ENCODE measurements at regions not wholly inside any gene's neighbourhood (a gene's known extent, or its start where the extent isn't known, plus 50 kb on each side); places are given as distances from the start of the nearest gene placed in this dataset.
"Not testable (repeated sequence)": the region's sequence is repeated elsewhere in the genome, so short reads cannot be mapped to it uniquely, and the experiment has no call there.

DNA sequence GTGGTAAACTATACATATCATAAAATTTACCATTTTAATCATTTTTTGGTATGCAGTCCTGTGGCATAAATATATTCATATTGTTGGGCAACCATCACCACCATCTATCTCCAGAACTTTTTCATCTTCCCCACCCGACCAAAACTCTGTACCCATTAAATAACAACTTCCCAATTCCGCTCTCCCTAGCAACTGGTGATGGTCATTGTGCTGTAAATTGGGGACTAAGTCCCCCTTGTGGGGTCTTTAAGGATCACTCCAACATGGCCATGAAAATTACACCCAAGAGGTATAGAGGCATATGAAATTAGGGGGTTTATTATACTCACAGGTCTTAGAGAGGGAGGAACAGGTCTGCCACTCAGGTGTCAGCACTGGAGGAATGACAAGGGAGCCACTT, 57.4 kb upstream of the NKD1 start:
- DNase-seq (ENCODE audit: low spot score): no peak
- intact Hi-C loops (cut with DNase I): no loop called here
- Histone ChIP-seq H3K4me1 (replicated peaks) (no peaks in the 10 kb centered on the region), H3K36me3 (no peaks in the 10 kb centered on the region), H3K27ac (no peak overlapping the region), H3K27me3 (replicated peaks; ENCODE audit: insufficient read depth) (no peaks in the 10 kb centered on the region), H3K4me3 (no peak overlapping the region), H3K9me3 (no peaks in the 10 kb centered on the region)
- 98% methylated on average over 2 of the region's 2 CpGs for WGBS
- TF ChIP-seq, protein P1, sequence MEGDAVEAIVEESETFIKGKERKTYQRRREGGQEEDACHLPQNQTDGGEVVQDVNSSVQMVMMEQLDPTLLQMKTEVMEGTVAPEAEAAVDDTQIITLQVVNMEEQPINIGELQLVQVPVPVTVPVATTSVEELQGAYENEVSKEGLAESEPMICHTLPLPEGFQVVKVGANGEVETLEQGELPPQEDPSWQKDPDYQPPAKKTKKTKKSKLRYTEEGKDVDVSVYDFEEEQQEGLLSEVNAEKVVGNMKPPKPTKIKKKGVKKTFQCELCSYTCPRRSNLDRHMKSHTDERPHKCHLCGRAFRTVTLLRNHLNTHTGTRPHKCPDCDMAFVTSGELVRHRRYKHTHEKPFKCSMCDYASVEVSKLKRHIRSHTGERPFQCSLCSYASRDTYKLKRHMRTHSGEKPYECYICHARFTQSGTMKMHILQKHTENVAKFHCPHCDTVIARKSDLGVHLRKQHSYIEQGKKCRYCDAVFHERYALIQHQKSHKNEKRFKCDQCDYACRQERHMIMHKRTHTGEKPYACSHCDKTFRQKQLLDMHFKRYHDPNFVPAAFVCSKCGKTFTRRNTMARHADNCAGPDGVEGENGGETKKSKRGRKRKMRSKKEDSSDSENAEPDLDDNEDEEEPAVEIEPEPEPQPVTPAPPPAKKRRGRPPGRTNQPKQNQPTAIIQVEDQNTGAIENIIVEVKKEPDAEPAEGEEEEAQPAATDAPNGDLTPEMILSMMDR (IDR thresholded peaks at IDR 0.05): no peak
- TF ChIP-seq POLR2AphosphoS5 (IDR thresholded peaks at IDR 0.05): no peak
- no peak for TF ChIP-seq POLR2A (IDR thresholded peaks at IDR 0.05)

GRCh38 chr16:50489182-50489581, 59.0 kb upstream of the NKD1 start:
- WGBS: 54% methylated on average over 3 of the region's 3 CpGs
- Histone ChIP-seq H3K27me3 (replicated peaks; ENCODE audit: insufficient read depth) (no peaks in the 10 kb centered on the region), H3K36me3 (no peaks in the 10 kb centered on the region), H3K9me3 (no peaks in the 10 kb centered on the region), H3K27ac (no peak overlapping the region), H3K4me1 (replicated peaks) (no peaks in the 10 kb centered on the region), H3K4me3 (no peak overlapping the region)
- no peak for DNase-seq (ENCODE audit: low spot score)
- no peak for TF ChIP-seq POLR2AphosphoS5 (IDR thresholded peaks at IDR 0.05)
- no peak for TF ChIP-seq POLR2A (IDR thresholded peaks at IDR 0.05)
- TF ChIP-seq, protein P1 (IDR thresholded peaks at IDR 0.05): no peak
- intact Hi-C loops (cut with DNase I): no loop called here

- TF ChIP-seq POLR2A (IDR thresholded peaks at IDR 0.05) (no peak), POLR2AphosphoS5 (IDR thresholded peaks at IDR 0.05) (no peak)
- TF ChIP-seq, protein P1 (IDR thresholded peaks at IDR 0.05): no peak
- no peak for DNase-seq (ENCODE audit: low spot score)
- no peak overlapping the region for H3K4me3 ChIP-seq
- H3K27me3 ChIP-seq (replicated peaks; ENCODE audit: insufficient read depth): no peaks in the 10 kb centered on the region
- 89% methylated on average over 5 of the region's 5 CpGs for WGBS
- H3K36me3 ChIP-seq: no peaks in the 10 kb centered on the region
- no peak overlapping the region for H3K27ac ChIP-seq
- no peaks in the 10 kb centered on the region for H3K4me1 ChIP-seq (replicated peaks)
- intact Hi-C loops (cut with DNase I): no loop called here
- H3K9me3 ChIP-seq: no peaks in the 10 kb centered on the region
Measured at GRCh38 chr16:50487528-50487927, 60.7 kb upstream of the NKD1 start.

GRCh38 chr16:50486162-50486561, 62.0 kb upstream of the NKD1 start:
- H3K36me3 ChIP-seq; H3K27me3 ChIP-seq (replicated peaks; ENCODE audit: insufficient read depth); H3K4me3 ChIP-seq; H3K9me3 ChIP-seq; H3K27ac ChIP-seq; intact Hi-C loops (cut with DNase I); H3K4me1 ChIP-seq (replicated peaks); DNase-seq (ENCODE audit: low spot score): not testable (repeated sequence)

DNA sequence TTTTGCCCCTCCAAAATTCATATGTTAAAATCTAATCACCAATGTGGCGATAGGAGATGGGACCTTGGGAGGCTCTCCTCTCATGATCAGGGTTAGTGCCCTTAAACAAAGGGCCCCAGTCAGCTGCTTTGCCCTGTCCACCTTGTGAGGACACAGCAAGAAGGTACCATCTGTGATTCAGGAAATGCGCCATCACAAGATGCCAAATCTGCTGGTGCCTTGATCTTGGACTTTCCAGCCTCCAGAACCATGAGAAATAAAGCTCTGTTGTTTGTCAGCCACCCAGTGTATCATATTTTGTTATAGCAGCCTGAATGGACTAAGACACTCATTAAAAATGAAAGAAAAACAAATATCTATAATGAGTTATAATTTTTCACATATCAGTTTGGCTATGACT, 63.0 kb upstream of the NKD1 start:
- Histone ChIP-seq H3K27me3 (replicated peaks; ENCODE audit: insufficient read depth) (no peaks in the 10 kb centered on the region), H3K4me1 (replicated peaks) (no peaks in the 10 kb centered on the region), H3K4me3 (no peak overlapping the region), H3K9me3 (no peaks in the 10 kb centered on the region), H3K27ac (no peak overlapping the region), H3K36me3 (no peaks in the 10 kb centered on the region)
- WGBS: 95% methylated on average over 2 of the region's 2 CpGs
- DNase-seq (ENCODE audit: low spot score): no peak
- no peak for TF ChIP-seq POLR2A (IDR thresholded peaks at IDR 0.05)
- intact Hi-C loops (cut with DNase I): no loop called here

- 92% methylated on average over 5 of the region's 5 CpGs for WGBS
- Histone ChIP-seq H3K27me3 (replicated peaks; ENCODE audit: insufficient read depth) (peaks cover 6% of the 10 kb centered on the region), H3K4me1 (replicated peaks) (no peaks in the 10 kb centered on the region), H3K36me3 (no peaks in the 10 kb centered on the region), H3K4me3 (no peak overlapping the region), H3K27ac (no peak overlapping the region), H3K9me3 (no peaks in the 10 kb centered on the region)
- DNase-seq (ENCODE audit: low spot score): no peak
- TF ChIP-seq, protein P1 (IDR thresholded peaks at IDR 0.05): no peak
- TF ChIP-seq POLR2A (IDR thresholded peaks at IDR 0.05) (no peak), POLR2AphosphoS5 (IDR thresholded peaks at IDR 0.05) (no peak)
- intact Hi-C loops (cut with DNase I): no loop called here
Measured at GRCh38 chr16:50482271-50482670, 65.9 kb upstream of the NKD1 start.
